Liver (tissue), 8 donors: ENCODE measurements at regions not wholly inside any gene's neighbourhood (a gene's known extent, or its start where the extent isn't known, plus 50 kb on each side); places are given as distances from the start of the nearest gene placed in this dataset.

Experiments used
- DNase-seq: peaks from one replicate; pipeline ENCODE4 v3.0.0-alpha.2; 2017; ENCODE audit warnings: low spot score
- H3K27ac ChIP-seq, 2 donors: one replicate each; pipeline ENCODE4 v1.7.0; 2013; ENCODE audit warnings: inconsistent platforms in 2 of 2, low read length in 2 of 2, control low read depth in 1 of 2, low read depth in 1 of 2, mild to moderate bottlenecking in 1 of 2
- H3K27me3 ChIP-seq, 4 donors: one replicate each; pipeline versions ENCODE4 v1.6.1 to v1.7.0; 2013; ENCODE audit warnings: low read length in 3 of 4, inconsistent platforms in 1 of 4, mild to moderate bottlenecking in 1 of 4, moderate library complexity in 1 of 4; ENCODE audit not compliant: control insufficient read depth in 4 of 4, insufficient read depth in 4 of 4
- H3K36me3 ChIP-seq, 4 donors: one replicate each; pipeline versions ENCODE4 v1.6.1 to v1.7.0; 2013; ENCODE audit warnings: low read length in 3 of 4, mild to moderate bottlenecking in 3 of 4, low read depth in 1 of 4, moderate library complexity in 1 of 4; ENCODE audit not compliant: control insufficient read depth in 4 of 4, insufficient read depth in 3 of 4
- H3K4me1 ChIP-seq, 4 donors: one replicate each; pipeline versions ENCODE4 v1.6.1 to v1.7.0; 2013; ENCODE audit warnings: low read length in 3 of 4, mild to moderate bottlenecking in 3 of 4, moderate library complexity in 1 of 4; ENCODE audit not compliant: control insufficient read depth in 4 of 4, insufficient read depth in 4 of 4
- H3K4me3 ChIP-seq, 3 donors: one replicate each; pipeline versions ENCODE4 v1.6.1 to v1.7.0; 2013; ENCODE audit warnings: low read length in 3 of 3, control low read depth in 1 of 3, low read depth in 1 of 3, mild to moderate bottlenecking in 1 of 3
- H3K9ac ChIP-seq, 2 donors: one replicate each; pipeline ENCODE4 v1.7.0; 2013; ENCODE audit warnings: low read length in 2 of 2, mild to moderate bottlenecking in 2 of 2, moderate library complexity in 2 of 2, control low read depth in 1 of 2, low read depth in 1 of 2
- H3K9me3 ChIP-seq, 4 donors: one replicate each; pipeline versions ENCODE4 v1.6.1 to v1.7.0; 2013; ENCODE audit warnings: low read length in 3 of 4; ENCODE audit not compliant: control insufficient read depth in 4 of 4
- EGR1 ChIP-seq, 2 donors: IDR thresholded peaks; 2 replicates each; pipeline ENCODE4 v1.6.1; 2016 to 2018; ENCODE audit warnings: antibody characterized with exemption in 2 of 2, low read depth in 2 of 2
- GABPA ChIP-seq, 2 donors: IDR thresholded peaks in 1 of 2; conservative IDR thresholded peaks in 1 of 2; 2 replicates each; pipeline ENCODE4 v1.6.1; 2016; ENCODE audit warnings: antibody characterized with exemption in 2 of 2, mild to moderate bottlenecking in 1 of 2, moderate library complexity in 1 of 2
- HNF4A ChIP-seq, 2 donors: conservative IDR thresholded peaks; 2 replicates each; pipeline ENCODE4 v1.6.1; 2016; ENCODE audit warnings: antibody characterized with exemption in 2 of 2, mild to moderate bottlenecking in 2 of 2
- HNF4G ChIP-seq: IDR thresholded peaks from 2 replicates; pipeline ENCODE4 v1.6.1; 2016; ENCODE audit warnings: antibody characterized with exemption
- JUND ChIP-seq, 2 donors: IDR thresholded peaks; 2 replicates each; pipeline ENCODE4 v1.6.1; 2016; ENCODE audit warnings: antibody characterized with exemption in 2 of 2
- NR2F2 ChIP-seq: IDR thresholded peaks from 2 replicates; pipeline ENCODE4 v1.6.1; 2016; ENCODE audit warnings: antibody characterized with exemption
- RAD21 ChIP-seq, 2 donors: IDR thresholded peaks; 2 replicates each; pipeline ENCODE4 v1.6.1; 2016; ENCODE audit warnings: antibody characterized with exemption in 2 of 2, mild to moderate bottlenecking in 2 of 2
- RXRA ChIP-seq, 2 donors: IDR thresholded peaks; 2 replicates each; pipeline ENCODE4 v1.6.1; 2017 to 2018; ENCODE audit warnings: antibody characterized with exemption in 2 of 2, mild to moderate bottlenecking in 1 of 2
- SP1 ChIP-seq: IDR thresholded peaks from 2 replicates; pipeline ENCODE4 v1.6.1; 2018; ENCODE audit warnings: antibody characterized with exemption, mild to moderate bottlenecking
- TAF1 ChIP-seq: conservative IDR thresholded peaks from 2 replicates; pipeline ENCODE4 v1.6.1; 2016; ENCODE audit warnings: antibody characterized with exemption, mild to moderate bottlenecking
- YY1 ChIP-seq: IDR thresholded peaks from 2 replicates; pipeline ENCODE4 v1.6.1; 2016; ENCODE audit warnings: antibody characterized with exemption, mild to moderate bottlenecking
- WGBS: extraction: QIAGEN DNeasy Blood & Tissue Kit; methylation state at CpG from one replicate; pipeline ENCODE4 v1.1.7; 2013; 5-methylcytosine and 5-hydroxymethylcytosine counted together
- TF ChIP-seq, protein P1 (sequence below): fragments of 150-350 bp; IDR thresholded peaks from 2 replicates; pipeline ENCODE4 v1.5.1; 2017; ENCODE audit warnings: improper control_type of control experiment, low read depth, low read length; ENCODE audit not compliant: missing input control
- TF ChIP-seq, protein P2 (sequence below): IDR thresholded peaks from 2 replicates; pipeline ENCODE4 v1.6.1; 2016; ENCODE audit warnings: antibody characterized with exemption
- TF ChIP-seq, protein P3 (sequence below): IDR thresholded peaks from 2 replicates; pipeline ENCODE4 v1.6.1; 2016; ENCODE audit warnings: antibody characterized with exemption
- donor health status: healthy.
- donor health status: healthy.
- donor health status: healthy.
- donor health status: healthy.
- donor health status: healthy.

DNA sequence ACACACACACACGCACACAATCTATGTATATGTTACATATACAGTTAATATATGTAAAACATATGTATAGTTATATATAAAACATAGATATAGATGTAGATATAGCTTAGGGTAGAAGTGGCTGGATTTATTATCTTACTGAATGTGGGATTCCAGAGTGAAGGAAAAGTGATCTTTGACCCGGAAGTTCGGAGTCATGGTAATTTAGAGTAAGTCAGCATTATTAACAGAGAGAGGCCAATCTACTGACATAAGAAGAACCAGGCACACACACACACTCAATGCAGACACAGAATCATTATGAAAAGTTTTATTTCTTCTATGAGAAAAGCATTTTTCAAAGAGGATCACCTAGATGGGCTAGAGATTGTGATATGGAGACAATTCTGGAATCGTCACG is 384.2 kb upstream of the NOVA1 start:
- no peak for DNase-seq
- no peaks in the 10 kb centered on the region for H3K36me3 ChIP-seq
- 74% methylated on average over 5 of the region's 5 CpGs for WGBS

DNA sequence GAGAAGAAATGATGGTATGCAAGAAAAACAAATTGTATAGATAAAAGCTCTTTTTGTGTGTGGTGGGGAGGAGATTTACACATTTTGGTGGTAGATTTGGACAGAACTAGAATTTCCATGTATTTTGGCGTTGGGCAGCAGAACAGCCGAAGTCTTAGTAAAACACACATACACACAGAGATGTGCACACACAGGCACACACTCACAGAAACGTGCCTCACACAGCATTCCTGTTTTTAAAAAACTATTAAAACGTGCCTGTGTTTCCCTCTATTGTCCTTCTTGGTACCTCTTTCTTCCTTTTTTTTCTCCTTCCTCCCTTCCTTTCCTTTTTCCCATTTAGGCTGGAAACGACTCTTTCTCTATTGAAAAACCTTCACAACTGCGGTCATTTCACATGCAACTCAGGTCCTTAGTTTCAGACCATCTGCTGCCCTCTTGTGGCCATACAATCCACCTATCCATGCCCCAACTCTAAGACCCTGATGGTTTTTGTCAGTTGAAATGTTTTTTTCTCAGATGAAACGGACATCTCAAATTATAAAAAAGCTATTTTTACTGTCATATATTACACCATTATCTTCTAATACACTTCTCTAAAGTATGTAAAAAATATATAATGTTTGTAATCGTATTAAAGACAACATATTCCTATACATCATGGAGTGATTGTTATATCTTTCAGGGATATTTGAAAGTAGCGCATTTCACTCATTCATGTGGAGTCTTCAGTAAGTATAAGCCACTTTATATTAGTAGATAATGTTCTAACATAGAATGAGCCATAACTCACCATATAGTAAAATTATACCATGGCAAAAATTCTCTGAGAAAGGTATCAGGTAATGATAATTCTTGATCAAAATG is 386.7 kb upstream of the NOVA1 start:
- Histone ChIP-seq H3K9me3 (no peaks in the 10 kb centered on the region), H3K4me3 (no peak overlapping the region), H3K9ac (no peak overlapping the region), H3K36me3 (no peaks in the 10 kb centered on the region), H3K27me3 (peaks cover 0 to 4% (median 0%) of the 10 kb centered on the region in 4 donors), H3K27ac (no peak overlapping the region), H3K4me1 (no peaks in the 10 kb centered on the region)
- WGBS, result 30% methylated on average over 9 of the region's 9 CpGs
- peak; percentile 43 for DNase-seq
- TF ChIP-seq RAD21 (IDR thresholded peaks at IDR 0.05), result peak; percentile 83 to 86
- TF ChIP-seq, protein P1, sequence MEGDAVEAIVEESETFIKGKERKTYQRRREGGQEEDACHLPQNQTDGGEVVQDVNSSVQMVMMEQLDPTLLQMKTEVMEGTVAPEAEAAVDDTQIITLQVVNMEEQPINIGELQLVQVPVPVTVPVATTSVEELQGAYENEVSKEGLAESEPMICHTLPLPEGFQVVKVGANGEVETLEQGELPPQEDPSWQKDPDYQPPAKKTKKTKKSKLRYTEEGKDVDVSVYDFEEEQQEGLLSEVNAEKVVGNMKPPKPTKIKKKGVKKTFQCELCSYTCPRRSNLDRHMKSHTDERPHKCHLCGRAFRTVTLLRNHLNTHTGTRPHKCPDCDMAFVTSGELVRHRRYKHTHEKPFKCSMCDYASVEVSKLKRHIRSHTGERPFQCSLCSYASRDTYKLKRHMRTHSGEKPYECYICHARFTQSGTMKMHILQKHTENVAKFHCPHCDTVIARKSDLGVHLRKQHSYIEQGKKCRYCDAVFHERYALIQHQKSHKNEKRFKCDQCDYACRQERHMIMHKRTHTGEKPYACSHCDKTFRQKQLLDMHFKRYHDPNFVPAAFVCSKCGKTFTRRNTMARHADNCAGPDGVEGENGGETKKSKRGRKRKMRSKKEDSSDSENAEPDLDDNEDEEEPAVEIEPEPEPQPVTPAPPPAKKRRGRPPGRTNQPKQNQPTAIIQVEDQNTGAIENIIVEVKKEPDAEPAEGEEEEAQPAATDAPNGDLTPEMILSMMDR, result peak; percentile 70
- TF ChIP-seq, protein P2, sequence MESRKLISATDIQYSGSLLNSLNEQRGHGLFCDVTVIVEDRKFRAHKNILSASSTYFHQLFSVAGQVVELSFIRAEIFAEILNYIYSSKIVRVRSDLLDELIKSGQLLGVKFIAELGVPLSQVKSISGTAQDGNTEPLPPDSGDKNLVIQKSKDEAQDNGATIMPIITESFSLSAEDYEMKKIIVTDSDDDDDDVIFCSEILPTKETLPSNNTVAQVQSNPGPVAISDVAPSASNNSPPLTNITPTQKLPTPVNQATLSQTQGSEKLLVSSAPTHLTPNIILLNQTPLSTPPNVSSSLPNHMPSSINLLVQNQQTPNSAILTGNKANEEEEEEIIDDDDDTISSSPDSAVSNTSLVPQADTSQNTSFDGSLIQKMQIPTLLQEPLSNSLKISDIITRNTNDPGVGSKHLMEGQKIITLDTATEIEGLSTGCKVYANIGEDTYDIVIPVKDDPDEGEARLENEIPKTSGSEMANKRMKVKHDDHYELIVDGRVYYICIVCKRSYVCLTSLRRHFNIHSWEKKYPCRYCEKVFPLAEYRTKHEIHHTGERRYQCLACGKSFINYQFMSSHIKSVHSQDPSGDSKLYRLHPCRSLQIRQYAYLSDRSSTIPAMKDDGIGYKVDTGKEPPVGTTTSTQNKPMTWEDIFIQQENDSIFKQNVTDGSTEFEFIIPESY, result no peak
- TF ChIP-seq GABPA (IDR thresholded peaks at IDR 0.05 in 1 of 2, conservative IDR thresholded peaks at IDR 0.05 in 1 of 2), result no peak

More for the DNA sequence above, 384.2 kb upstream of the NOVA1 start:
- Histone ChIP-seq H3K27ac (no peak overlapping the region), H3K9me3 (no peaks in the 10 kb centered on the region), H3K27me3 (peaks cover 0 to 4% (median 0%) of the 10 kb centered on the region in 4 donors), H3K4me3 (no peak overlapping the region), H3K4me1 (no peaks in the 10 kb centered on the region), H3K9ac (no peak overlapping the region)
- no peak for TF ChIP-seq TAF1
- TF ChIP-seq JUND (IDR thresholded peaks at IDR 0.05), result no peak
- no peak for TF ChIP-seq RAD21 (IDR thresholded peaks at IDR 0.05)
- no peak for TF ChIP-seq HNF4A (conservative IDR thresholded peaks at IDR 0.05)
- TF ChIP-seq YY1, result no peak
- no peak for TF ChIP-seq NR2F2
- no peak for TF ChIP-seq RXRA (IDR thresholded peaks at IDR 0.05)
- TF ChIP-seq, protein P2, result no peak
- TF ChIP-seq EGR1 (IDR thresholded peaks at IDR 0.05; ENCODE audit: low read depth in 2 of 2), result no peak
- TF ChIP-seq HNF4G, result no peak
- no peak for TF ChIP-seq SP1
- TF ChIP-seq, protein P3, sequence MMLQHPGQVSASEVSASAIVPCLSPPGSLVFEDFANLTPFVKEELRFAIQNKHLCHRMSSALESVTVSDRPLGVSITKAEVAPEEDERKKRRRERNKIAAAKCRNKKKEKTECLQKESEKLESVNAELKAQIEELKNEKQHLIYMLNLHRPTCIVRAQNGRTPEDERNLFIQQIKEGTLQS, result no peak
- TF ChIP-seq GABPA (IDR thresholded peaks at IDR 0.05 in 1 of 2, conservative IDR thresholded peaks at IDR 0.05 in 1 of 2), result no peak
